Activated naive CD4-positive, alpha-beta T cell treated with anti-CD3 and anti-CD28 coated beads, Interleukin-2, amount 50 U/mL, for 16 hours (primary cell): ENCODE measurements at regions not wholly inside any gene's neighbourhood (a gene's known extent, or its start where the extent isn't known, plus 50 kb on each side); places are given as distances from the start of the nearest gene placed in this dataset.

ENCODE experiments used
- DNase-seq: peaks from one replicate; pipeline ENCODE4 v3.0.0-alpha.2; 2020

GRCh38 chr1:54497338-54497737 is 50.7 kb upstream of the ACOT11 start:
- DNase-seq = no peak

GRCh38 chr1:54495954-54496353 is 52.1 kb upstream of the ACOT11 start:
- no peak for DNase-seq

- DNase-seq = no peak
Observed at GRCh38 chr1:54493608-54494007, 54.4 kb upstream of the ACOT11 start.

GRCh38 chr1:54490361-54491248 is 57.4 kb upstream of the ACOT11 start:
- no peak for DNase-seq

GRCh38 chr1:54489627-54490250 is 58.3 kb upstream of the ACOT11 start:
- no peak for DNase-seq

- DNase-seq = peak; percentile 67
Observed at GRCh38 chr1:54488779-54489626, 59.0 kb upstream of the ACOT11 start.

GRCh38 chr1:54488065-54488750 is 59.8 kb upstream of the ACOT11 start:
- peak; percentile 69 for DNase-seq

GRCh38 chr1:54487571-54488050 is 60.4 kb upstream of the ACOT11 start:
- no peak for DNase-seq

- DNase-seq = no peak
Observed at GRCh38 chr1:54486907-54487306, 61.1 kb upstream of the ACOT11 start.

- DNase-seq = no peak
Observed at GRCh38 chr1:54485416-54485815, 62.6 kb upstream of the ACOT11 start.

- DNase-seq = no peak
Observed at GRCh38 chr1:54483875-54484437, 64.1 kb upstream of the ACOT11 start.

GRCh38 chr1:54481201-54481884 is 66.7 kb upstream of the ACOT11 start:
- DNase-seq = no peak

- DNase-seq = no peak
Observed at GRCh38 chr1:54480525-54480848, 67.5 kb upstream of the ACOT11 start.

- no peak for DNase-seq
Observed at GRCh38 chr1:54479841-54480524, 68.0 kb upstream of the ACOT11 start.

GRCh38 chr1:54479251-54479650 is 68.8 kb upstream of the ACOT11 start:
- no peak for DNase-seq

GRCh38 chr1:54477153-54477561 is 70.9 kb upstream of the ACOT11 start:
- DNase-seq = no peak

GRCh38 chr1:54476530-54477109 is 70.4 kb upstream of the SSBP3 start:
- DNase-seq = no peak

GRCh38 chr1:54475946-54476516 is 69.8 kb upstream of the SSBP3 start:
- DNase-seq = no peak

GRCh38 chr1:54475357-54475881 is 69.2 kb upstream of the SSBP3 start:
- DNase-seq = peak; percentile 31
